ENCODE measurements at regions not wholly inside any gene's neighbourhood (a gene's known extent, or its start where the extent isn't known, plus 50 kb on each side); places are given as distances from the start of the nearest gene placed in this dataset.

DNA sequence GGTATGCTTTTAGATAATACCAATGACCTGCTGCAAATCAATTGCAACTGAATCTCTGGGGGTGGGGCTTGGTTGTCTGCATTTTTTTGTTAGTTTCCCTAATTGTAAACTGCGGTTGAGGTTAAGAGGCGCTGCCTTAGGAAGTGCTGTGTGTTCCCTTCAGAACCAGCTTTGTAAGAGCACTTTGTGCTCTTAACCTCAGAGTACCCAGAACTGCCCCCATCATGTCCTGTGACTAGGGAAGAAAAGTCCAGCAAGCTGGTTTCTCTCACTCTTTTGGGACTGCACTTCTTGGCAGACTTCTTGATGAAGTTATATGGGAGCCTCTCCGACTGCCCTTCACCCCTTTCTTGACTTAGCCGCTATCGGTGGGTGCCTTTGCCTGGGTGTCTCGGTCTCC is 245.5 kb upstream of the CXCR4 start:
- no peak for DNase-seq

DNA sequence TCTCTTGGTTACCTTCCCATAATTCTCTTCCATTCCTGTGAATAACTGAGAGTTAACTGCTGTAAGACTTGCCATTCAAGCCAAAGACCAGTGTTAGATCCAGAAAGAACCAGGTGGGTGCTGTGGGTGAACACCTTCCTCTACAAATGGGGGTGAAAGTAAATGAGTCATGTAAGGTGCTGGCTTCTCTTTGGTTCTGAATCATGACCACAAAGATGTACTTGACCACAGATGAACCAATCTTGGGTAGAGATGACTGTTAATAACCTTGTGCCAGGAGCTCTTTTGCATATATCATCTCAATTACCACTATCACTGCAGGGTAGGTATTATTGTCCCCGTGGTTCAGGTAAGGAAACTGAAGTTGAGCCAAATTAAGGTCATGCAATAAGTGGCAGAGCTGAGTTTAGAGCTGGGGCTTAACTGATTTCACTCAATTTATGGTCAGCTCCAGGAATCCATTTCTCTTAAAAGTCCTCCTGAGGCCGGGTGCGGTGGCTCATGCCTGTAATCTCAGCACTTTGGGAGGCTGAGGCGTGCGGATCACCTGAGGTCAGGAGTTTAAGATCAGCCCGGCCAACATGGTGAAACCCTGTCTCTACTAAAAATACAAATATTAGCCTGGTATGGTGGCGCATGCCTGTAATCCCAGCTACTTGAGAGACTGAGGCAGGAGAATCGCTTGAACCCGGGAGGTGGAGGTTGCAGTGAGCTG is 244.9 kb upstream of the CXCR4 start:
- no peak for DNase-seq

DNA sequence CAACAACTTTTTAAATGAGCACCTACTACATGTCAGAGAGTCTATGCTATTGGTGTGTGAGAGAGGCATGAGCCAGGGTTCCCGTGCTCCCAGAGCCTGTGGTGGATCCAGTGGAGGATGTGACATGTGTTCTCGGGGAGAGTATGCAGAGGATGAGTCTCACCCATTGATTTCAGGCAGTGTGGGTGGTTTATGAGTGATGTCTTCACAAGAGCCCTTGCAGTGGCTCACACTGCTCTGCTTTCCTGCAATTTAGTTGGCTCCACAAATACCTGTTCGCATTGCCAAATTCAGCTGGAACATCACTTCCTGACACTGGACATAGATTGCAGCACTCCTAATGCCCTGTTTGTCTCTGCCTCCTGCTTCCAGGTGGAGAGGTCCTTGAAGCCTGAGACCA is 243.6 kb upstream of the CXCR4 start:
- DNase-seq = no peak

DNA sequence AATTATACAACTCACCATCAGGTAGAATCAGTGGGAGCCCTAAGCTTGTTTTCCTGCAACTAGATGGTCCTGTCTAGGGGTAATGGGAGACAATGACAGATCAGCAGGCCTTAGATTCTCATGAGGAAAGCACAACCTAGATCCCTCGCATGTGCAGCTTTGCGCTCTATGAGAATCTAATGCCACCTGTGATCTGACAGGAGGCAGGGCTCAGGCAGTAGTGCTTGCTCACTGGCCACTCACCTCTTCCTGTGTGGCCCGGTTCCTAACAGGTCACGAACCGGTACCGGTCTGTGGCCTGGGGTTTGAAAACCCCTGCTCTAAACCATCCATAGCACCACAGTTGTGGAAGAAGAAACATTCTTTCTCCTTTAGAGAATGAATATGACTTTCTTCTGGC is 242.8 kb upstream of the CXCR4 start:
- DNase-seq = no peak

DNA sequence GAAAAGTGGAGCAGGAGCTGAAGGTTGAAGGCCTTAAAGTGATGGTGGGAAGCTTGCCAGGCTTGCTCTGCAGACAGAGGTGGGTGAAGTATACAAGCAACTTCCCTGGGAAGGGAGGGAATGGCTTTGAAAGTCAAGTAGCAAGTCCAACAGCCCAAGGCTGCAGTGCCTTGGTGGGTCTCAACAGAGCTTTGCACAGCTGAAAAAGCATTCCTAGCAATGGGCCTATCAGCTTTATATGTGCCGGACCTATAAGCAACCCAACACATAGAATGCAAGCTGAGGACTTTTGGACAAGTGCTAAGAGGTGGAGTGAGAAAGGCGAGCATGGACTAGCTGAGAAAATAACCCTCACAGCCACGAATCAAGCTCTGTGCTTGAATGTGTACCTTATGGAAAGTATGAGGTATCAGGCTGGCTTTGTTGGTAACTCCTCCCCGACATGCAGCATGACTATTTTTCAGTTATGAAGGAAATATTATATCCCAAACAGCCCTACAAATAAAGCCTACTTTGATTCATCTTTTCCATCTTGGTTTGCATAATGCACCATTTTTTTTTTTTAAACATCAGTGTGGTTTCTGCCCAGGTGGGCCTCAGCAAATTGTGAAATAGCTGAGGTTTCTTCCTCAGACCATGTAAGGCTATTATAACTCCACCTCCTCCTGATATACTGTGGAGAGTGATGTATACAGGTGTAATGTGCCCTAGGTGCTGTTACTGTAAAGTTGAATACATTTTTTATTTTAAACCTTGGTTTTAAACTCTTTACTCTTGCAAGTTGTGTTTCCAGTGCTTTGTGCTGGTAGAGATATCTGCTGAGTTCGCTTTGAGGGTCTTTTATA is 241.4 kb upstream of the CXCR4 start:
- DNase-seq = no peak

DNA sequence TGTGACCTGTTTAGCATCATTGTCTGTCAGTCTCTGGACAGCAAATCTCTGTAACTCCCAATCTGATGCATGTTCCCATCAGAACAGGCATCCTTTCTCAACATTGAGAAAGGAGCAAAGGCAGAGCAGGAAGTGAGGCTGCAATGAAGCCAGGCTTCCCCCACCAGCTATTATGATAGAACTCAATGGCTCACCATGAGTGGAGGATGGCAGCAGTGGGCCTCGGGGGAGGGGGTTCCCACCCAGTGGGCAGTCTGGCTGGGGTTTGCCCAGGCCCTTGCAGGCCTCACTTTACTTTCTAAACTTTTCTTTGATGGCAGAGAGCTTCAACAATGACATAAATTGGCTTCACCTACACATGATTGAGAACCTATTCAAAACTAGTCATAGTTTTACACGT is 240.6 kb upstream of the CXCR4 start:
- DNase-seq = no peak

DNA sequence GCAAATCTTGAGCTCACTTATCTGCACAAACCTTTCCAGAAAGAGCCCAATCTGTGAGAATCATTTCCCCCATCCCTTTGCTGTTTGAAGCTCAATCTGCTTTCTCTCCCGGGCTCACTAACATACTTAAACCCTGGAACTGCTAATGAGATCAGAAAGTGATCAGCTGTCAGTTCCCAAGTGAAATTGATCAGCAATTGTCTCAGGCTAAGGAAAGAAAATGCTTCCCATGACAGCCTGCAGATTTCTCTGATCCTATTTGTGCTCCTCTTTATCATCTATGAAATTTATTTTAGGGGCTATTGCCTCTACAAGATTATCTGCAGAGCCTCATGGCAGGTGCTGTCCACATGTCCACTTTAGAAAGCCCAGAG is 239.0 kb upstream of the CXCR4 start:
- no peak for DNase-seq

DNA sequence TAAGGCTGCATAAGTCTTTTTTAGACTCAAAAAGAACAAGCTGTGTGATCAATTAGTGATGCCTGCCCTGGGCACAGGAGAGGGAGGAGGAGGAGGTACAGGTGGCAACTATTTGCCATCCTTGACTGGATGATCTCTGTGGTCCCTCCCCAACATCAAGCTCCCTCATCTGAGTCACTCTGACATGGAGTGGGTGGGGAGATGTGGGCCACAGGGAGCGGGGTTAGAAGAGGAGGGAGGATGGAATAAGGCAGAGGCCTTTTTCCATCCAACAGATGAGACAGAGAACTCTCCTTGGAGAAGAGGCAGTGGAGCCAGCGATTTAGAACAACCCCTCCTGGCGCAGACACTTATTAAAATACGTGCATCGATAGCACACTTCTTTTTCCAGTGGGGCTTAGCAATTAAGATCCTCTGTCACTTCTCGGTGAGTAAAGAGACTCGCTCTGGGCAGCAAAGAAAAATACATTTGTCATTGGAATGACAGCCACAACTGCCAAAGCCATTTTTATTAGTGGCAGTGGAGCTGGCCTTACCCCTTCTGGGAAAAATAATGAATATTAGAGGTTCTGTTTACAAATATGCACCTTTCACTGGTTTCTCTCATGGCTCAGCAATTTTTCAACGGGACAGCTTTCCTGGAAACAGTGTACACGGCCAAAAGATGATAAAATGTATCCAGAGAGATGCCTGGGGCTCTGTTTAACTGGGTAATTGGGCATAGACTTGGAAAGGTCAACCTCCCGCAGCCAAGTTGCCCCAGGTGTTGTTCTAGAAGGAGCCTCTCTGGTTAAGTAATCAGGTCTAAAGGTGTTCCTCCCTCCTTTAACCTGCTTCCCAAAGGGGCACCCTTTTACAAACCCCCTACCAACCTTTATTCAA is 238.4 kb upstream of the CXCR4 start:
- DNase-seq = no peak

DNA sequence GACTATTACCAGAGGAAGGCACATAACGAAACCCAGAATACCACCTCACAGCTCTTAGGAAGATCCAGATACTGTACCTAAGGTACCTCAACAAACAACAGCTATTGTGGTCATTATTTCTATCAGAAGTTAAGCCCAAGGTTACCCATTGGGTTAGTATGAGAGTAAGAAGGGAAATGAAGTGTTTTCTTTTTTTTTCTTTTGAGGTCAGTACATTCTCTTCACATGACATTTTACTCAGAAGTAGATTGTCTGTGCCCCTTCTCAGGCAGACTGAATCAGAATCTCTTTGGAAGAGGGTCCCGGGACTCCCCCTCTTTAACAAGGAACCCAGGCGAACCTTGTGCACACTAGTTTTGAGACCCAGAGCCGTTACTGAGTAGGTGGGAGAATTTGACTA is 233.7 kb upstream of the CXCR4 start:
- DNase-seq = no peak

DNA sequence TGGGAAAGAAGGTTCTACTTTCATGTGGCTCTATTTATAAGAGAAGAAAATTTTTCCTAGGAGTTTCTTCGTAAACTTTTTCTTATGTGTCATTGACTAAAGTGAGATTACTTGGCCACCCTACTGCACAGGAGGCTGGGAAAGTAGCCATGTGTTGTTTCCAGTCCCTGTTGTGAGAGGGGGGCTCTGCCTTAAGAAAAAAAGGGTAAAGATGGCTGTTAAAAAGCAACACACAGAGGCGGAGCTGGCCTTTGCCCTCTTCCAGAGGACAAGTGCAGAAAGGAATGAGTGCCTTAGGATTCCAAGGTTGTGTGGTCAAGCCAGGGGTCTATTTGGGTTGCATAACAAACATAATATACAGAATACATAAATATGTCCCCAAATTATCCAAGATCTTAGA is 230.0 kb upstream of the CXCR4 start:
- DNase-seq = no peak

DNA sequence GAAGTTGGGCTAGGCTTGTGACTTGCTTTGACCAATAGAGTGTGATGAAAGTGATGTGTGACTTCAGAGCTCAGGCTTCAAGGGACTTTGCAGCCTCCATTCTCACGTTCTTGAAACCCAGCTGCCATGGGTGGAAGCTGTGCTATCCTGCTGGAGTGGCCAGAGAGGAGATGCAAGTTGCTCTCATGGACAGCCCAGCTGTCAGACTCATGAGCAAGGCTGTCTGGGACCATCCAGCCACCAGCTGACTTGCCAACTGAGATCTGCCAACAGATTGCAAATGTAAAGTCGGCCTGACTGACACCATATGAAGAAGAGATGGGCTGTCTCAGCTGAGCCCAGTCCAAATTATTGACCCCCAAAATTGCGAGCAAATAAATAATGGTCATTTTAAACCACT is 226.4 kb upstream of the CXCR4 start:
- no peak for DNase-seq

DNA sequence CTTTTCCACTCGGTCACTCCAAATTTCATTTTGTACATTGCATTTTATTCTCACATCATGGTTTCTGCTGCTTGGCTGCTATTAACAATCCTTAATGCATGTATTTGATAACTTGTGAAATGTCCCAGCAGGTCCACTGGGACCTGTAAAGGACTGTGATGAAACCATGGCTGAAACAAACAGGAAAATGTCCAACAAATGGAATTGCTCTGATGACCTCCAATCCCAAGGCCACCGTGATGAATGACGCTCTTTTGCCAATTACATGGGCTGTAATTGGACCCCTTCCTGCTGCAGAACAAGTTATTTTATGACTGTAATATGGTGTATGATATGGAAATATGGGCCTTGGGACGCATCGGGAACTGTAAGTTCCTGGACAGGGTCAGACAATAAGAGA is 224.2 kb upstream of the CXCR4 start:
- no peak for DNase-seq

DNA sequence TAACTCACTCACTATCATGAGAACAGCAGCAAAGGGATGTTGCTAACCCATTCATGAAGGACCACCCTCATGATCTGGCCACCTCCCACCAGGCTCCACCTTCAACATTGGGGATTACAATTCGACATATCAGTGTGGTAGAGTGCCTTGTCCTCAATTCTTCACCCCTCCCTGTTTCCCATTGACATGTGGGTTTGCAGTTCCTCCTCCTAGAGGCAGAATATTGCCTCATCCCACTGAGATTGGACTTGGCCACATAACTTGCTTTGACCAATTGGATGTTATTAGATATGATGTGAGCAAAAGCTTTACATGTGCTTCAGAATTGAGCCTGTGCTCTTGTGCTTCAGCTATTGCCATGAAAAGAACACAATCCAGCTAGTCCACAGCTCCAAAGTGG is 217.0 kb upstream of the CXCR4 start:
- no peak for DNase-seq

DNA sequence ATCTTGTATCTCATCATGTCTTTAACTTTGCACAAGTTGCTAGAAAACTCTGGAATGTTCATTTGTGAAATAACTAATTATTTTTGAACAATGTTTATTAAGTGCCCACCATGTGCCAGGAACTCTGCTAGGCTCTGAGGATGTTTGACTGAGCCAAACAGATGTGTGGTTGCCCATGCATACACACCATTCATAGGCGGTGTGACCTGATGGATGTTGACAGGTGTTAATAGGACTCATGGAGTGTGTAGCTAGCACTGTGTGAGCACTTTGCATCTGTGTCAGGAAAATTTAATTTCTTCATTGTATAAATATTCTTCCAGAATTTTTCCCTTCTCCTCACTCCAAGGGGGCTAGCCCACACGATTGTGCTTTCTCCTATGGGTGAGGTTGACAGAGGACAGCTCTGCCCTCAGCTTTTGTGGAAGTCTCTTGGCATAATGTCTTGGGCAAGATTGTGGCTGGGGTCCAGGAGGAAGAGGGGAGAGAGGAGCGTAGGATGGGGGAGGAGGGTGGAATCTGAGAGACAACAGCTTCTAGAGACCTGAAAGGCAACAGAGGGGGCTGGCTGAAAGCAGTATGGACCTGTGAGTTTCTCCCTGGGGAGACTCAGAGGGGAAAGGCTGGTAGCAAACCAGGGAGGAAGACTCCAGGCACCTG is 214.6 kb upstream of the CXCR4 start:
- DNase-seq = no peak

DNA sequence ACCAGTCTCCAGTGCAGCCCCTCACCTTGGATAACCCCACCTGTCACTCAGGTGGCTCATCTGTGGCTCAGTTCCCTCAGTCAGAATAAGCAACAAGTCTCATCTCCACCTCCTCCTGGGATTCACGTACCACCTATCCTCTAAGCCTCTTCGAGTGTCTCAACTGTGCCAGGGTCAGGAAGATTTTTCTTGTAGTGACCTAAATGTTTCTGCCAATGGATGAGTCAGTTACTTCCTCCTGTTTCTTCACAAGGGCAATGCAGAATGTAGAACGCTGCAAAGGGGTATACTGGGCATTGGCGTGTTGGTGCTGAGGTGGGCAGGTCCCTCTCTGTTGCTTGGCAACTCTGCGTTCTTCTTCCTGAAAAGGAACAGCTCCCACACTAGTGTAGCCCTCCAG is 213.3 kb upstream of the CXCR4 start:
- no peak for DNase-seq

DNA sequence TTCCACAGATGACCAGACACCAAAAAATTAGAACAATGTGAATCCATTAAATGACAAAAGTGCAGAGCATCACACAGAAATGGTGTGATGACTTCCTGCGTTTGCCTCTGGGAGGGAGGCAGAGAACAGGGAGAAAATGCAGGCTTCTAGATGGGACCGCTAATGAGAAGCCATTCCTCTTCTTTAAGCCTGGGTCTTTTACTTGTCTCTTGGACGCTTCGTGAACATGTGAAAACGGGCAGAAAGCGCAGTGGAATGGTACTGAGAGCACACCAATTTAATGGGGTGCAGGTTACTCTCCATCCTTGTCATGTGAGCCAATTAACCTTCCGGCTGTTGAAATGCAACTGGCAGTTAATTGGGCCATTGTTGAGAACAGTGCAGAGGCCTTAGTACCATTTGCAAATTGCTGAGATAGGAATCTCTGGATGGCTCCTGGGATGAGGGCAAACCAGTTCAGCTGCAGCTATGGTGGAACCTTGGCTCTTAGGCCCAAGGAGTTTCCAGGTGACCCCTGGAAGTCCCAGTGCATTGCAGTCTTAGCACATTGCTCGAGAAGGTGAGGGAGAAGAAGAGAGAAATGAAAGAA is 210.4 kb upstream of the CXCR4 start:
- no peak for DNase-seq

DNA sequence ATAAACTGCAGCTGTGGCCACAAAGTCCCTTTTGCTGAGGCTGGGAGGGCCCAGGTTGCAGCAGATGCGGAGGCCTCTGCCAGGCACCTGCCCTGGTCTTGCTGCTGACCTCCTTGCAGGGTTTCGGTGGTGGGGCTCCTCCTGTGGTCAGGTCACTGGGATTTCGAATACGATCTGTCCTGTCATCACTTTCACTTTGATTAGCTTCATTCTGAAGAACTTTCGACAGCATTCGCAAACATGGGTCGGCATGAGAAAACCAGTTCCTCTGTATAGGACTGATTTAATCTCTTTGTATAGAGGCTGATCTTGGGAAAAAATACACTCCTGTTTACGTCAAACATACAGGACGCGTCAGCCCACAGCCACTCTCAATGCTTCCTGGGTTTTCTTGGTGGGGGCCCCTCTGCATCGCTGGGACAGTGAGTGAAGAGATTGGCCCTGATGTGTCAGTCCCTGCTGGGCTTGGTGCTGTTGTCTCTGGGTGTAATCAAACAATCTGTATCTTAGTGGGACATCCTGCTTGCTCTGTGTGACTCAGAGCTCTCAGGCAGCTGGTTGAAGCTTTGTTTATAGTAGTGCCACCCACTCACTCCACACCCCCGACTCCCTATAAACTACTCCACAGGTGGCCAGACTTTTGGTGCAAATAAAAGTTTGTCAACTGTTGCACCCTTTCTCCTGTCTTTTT is 209.4 kb upstream of the CXCR4 start:
- peak; percentile 89 for DNase-seq

DNA sequence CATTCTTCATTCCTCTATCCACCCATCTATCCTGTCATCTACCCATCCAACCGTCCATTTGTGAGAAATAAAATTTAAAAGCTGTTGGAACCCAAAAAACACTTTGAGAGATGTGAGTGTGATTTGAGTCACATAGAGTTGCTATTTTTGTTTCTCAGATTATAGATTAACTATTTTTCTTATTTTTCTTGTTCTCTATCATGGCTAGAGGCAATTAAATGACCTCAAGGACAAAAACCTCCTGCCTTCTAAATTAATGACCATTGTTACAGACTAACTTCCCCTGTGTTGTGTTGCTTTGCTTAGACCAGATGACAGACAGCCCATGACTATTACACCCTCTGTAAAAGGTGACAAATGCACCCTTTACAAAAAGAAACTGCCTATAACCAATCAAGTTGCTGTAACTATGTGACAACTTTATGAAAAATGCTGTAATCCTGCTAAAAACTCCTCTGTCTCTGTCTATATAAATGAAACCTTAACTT is 207.9 kb upstream of the CXCR4 start:
- no peak for DNase-seq

DNA sequence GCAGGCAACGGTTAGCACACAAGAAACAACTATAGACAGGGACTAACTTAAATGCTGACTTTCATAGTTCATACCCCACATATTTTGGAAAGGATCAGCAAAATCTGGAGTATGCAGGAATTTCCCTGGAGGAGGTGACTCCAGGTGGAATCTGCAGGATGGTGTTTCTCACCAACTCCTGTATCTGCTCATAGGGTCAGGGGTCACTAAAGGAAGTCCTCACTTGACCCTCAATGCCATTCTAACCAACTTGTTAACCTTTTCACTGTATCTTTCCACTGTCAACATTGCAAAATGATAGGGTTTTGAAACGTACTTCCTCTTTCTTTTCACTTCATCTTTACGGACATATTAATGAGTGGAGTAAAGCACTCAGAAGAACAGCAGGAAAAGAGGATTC is 207.0 kb upstream of the CXCR4 start:
- DNase-seq = no peak

DNA sequence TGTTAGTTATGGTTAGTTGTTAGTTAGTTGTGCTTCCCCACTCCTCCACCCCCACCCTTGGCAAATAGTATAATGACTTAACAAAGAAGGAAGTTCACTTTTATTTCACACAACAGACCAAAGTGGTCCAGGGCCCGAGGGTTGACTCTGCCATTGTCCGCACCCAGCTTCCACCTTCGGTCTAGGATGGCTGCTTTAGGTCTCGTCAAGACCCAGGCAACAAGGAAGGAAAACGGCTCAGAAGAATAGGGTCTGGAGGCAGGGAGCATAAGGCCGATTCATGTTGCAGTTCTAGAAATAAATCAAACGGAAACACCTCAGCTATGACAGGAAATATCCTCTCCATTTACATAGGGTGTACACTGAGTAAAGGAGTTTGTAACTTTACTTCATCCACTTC is 206.0 kb upstream of the CXCR4 start:
- no peak for DNase-seq

DNA sequence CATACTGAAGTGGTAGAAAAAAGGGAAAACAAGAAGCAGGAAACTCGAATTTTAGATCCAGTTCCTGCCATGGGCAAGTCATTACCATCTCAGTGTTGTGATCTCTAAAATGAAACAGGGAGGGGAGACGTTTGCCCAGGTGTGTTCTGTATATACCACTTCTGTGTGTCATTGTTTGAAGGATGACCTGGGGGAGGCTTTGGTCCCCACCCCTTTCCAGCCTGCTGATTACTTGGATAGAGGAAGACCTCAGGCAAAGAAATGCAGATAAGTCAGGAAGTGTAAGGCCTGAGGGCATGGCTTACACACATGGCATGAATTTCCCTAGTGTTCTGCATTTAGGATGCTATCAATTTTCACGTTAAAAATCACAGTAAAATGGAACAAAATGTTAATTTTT is 205.2 kb upstream of the CXCR4 start:
- DNase-seq = no peak

DNA sequence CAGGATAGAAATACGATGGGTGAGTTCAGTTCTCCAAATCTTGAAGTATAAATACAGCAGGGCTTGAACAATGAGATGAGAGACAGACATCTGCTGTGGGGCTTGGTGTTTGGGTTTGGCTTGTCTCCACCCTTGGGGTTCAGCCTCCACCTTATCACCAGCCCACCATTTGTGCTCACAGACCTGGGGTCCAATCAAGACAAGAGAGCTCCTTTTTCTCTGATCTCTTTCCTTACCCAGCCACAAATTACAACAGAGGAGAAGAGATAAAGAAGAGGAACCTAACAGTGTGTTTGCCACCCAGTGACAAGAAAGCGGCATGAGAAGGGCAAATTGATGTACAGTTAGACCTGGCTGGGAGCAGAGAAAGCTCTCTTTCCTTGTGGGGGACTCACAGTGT is 204.5 kb upstream of the CXCR4 start:
- DNase-seq = no peak

Measured in RPMI8226 (cell line).